NT2/D1 (cell line): ENCODE measurements at regions not wholly inside any gene's neighbourhood (a gene's known extent, or its start where the extent isn't known, plus 50 kb on each side); places are given as distances from the start of the nearest gene placed in this dataset.
"Not testable (repeated sequence)": the region's sequence is repeated elsewhere in the genome, so short reads cannot be mapped to it uniquely, and the experiment has no call there.

Experiments
- DNase-seq: peaks from one replicate; pipeline ENCODE4 v3.0.0-alpha.2; 2011; ENCODE audit warnings: low read depth, low spot score
- H3K27me3 ChIP-seq: 2 replicates; pipeline ENCODE4 v1.6.0; 2011; ENCODE audit warnings: mild to moderate bottlenecking; ENCODE audit not compliant: insufficient read length, insufficient read depth
- H3K36me3 ChIP-seq: 2 replicates; pipeline ENCODE4 v1.6.1; 2011; ENCODE audit warnings: mild to moderate bottlenecking, low read length, mixed read lengths; ENCODE audit not compliant: insufficient read depth, insufficient read length
- H3K4me1 ChIP-seq: 2 replicates; pipeline ENCODE4 v1.5.1; 2011; ENCODE audit not compliant: insufficient read depth, insufficient read length
- H3K4me3 ChIP-seq: 2 replicates; pipeline ENCODE4 v1.5.1; 2011; ENCODE audit warnings: low read depth; ENCODE audit not compliant: insufficient read length
- H3K9ac ChIP-seq: 2 replicates; pipeline ENCODE4 v1.6.0; 2011; ENCODE audit warnings: low read depth; ENCODE audit not compliant: insufficient read length
- H3K9me3 ChIP-seq: 2 replicates; pipeline ENCODE4 v1.5.1; 2011; ENCODE audit warnings: mild to moderate bottlenecking, low read length; ENCODE audit not compliant: insufficient read depth
- SUZ12 ChIP-seq: IDR thresholded peaks from 2 replicates; pipeline ENCODE4 v1.6.1; 2011; ENCODE audit not compliant: insufficient read length, insufficient read depth; ENCODE audit errors: extremely low read depth
- YY1 ChIP-seq: IDR thresholded peaks from 2 replicates; pipeline ENCODE4 v1.6.1; 2011; ENCODE audit not compliant: insufficient read length, insufficient read depth
- ZNF274 ChIP-seq: IDR thresholded peaks from 2 replicates; pipeline ENCODE4 v1.6.1; 2011; ENCODE audit warnings: mild to moderate bottlenecking, low read depth, low read length

- H3K9me3 ChIP-seq = no peaks in the 10 kb centered on the region
- DNase-seq = no peak
- H3K4me3 ChIP-seq = no peak overlapping the region
- no peaks in the 10 kb centered on the region for H3K27me3 ChIP-seq
- no peak overlapping the region for H3K9ac ChIP-seq
- H3K36me3 ChIP-seq = no peaks in the 10 kb centered on the region
- TF ChIP-seq ZNF274 = no peak
- TF ChIP-seq YY1 = no peak
- TF ChIP-seq SUZ12 = no peak
- no peaks in the 10 kb centered on the region for H3K4me1 ChIP-seq
Observed at GRCh38 chr7:20083781-20084180, 133.4 kb downstream of the MACC1 start.

- peaks cover 8% of the 10 kb centered on the region; the same call in 1 of the 2 replicates for H3K9me3 ChIP-seq
- no peaks in the 10 kb centered on the region for H3K27me3 ChIP-seq
- H3K4me1 ChIP-seq = no peaks in the 10 kb centered on the region
- no peak overlapping the region for H3K4me3 ChIP-seq
- TF ChIP-seq ZNF274 = no peak
- no peak for TF ChIP-seq YY1
- DNase-seq = no peak
- no peak overlapping the region for H3K9ac ChIP-seq
- H3K36me3 ChIP-seq = no peaks in the 10 kb centered on the region
Observed at GRCh38 chr7:20079080-20079479, 138.1 kb downstream of the MACC1 start.

- DNase-seq = no peak
- no peaks in the 10 kb centered on the region for H3K4me1 ChIP-seq
- no peaks in the 10 kb centered on the region for H3K27me3 ChIP-seq
- TF ChIP-seq ZNF274 (no peak), YY1 (no peak), SUZ12 (no peak)
- peaks cover 8% of the 10 kb centered on the region; the same call in 1 of the 2 replicates for H3K9me3 ChIP-seq
- no peak overlapping the region for H3K9ac ChIP-seq
- H3K4me3 ChIP-seq = no peak overlapping the region
- H3K36me3 ChIP-seq = no peaks in the 10 kb centered on the region
Observed at GRCh38 chr7:20076835-20077234, 140.3 kb downstream of the MACC1 start.

GRCh38 chr7:20075992-20076820 lies 141.0 kb downstream of the MACC1 start:
- Histone ChIP-seq H3K4me3 (no peak overlapping the region), H3K9me3 (peaks cover 8% of the 10 kb centered on the region; the same call in 1 of the 2 replicates), H3K27me3 (no peaks in the 10 kb centered on the region), H3K36me3 (no peaks in the 10 kb centered on the region), H3K9ac (no peak overlapping the region), H3K4me1 (no peaks in the 10 kb centered on the region)
- no peak for TF ChIP-seq YY1
- TF ChIP-seq ZNF274 = no peak
- TF ChIP-seq SUZ12 = no peak
- DNase-seq = no peak

- no peak for DNase-seq
- H3K27me3 ChIP-seq = no peaks in the 10 kb centered on the region
- peaks cover 8% of the 10 kb centered on the region; the same call in 1 of the 2 replicates for H3K9me3 ChIP-seq
- H3K36me3 ChIP-seq = no peaks in the 10 kb centered on the region
- H3K9ac ChIP-seq = no peak overlapping the region
- TF ChIP-seq ZNF274 (no peak), SUZ12 (no peak), YY1 (no peak)
- H3K4me3 ChIP-seq = no peak overlapping the region
- no peaks in the 10 kb centered on the region for H3K4me1 ChIP-seq
Observed at GRCh38 chr7:20075440-20075839, 141.7 kb downstream of the MACC1 start.

GRCh38 chr7:20068004-20068403 lies 149.2 kb downstream of the MACC1 start:
- not testable (repeated sequence) for H3K4me1 ChIP-seq, DNase-seq, H3K9ac ChIP-seq, H3K4me3 ChIP-seq, H3K27me3 ChIP-seq
- Histone ChIP-seq H3K36me3 (peaks cover 11% of the 10 kb centered on the region), H3K9me3 (peaks cover 32% of the 10 kb centered on the region)

GRCh38 chr7:20064974-20065862 lies 152.0 kb downstream of the MACC1 start:
- no peaks in the 10 kb centered on the region for H3K4me1 ChIP-seq
- no peak overlapping the region for H3K4me3 ChIP-seq
- no peak for TF ChIP-seq SUZ12
- TF ChIP-seq ZNF274 = no peak
- TF ChIP-seq YY1 = no peak
- H3K9ac ChIP-seq = no peak overlapping the region
- H3K36me3 ChIP-seq = peaks cover 11% of the 10 kb centered on the region
- peaks cover 38% of the 10 kb centered on the region for H3K9me3 ChIP-seq
- no peak for DNase-seq
- H3K27me3 ChIP-seq = no peaks in the 10 kb centered on the region
